ENCODE measurements at regions not wholly inside any gene's neighbourhood (a gene's known extent, or its start where the extent isn't known, plus 50 kb on each side); places are given as distances from the start of the nearest gene placed in this dataset.

GRCh38 chr10:71124921-71125748 is 87.2 kb upstream of the UNC5B start:
- Histone ChIP-seq H3K9me3 (replicated peaks; ENCODE audit: control insufficient read depth, insufficient read depth, low read depth, low read length) (no peaks in the 10 kb centered on the region), H3K27ac (ENCODE audit: extremely low read depth, low read depth, low read length) (no peak overlapping the region), H3K4me3 (no peak overlapping the region), H3K36me3 (ENCODE audit: control insufficient read depth, insufficient read depth, low read length) (no peaks in the 10 kb centered on the region), H3K4me2 (ENCODE audit: insufficient read depth, low read length) (no peak overlapping the region), H2AFZ (ENCODE audit: low read depth, low read length) (no peak overlapping the region), H3K27me3 (ENCODE audit: control insufficient read depth in 2 of 2, insufficient read depth in 2 of 2, low read length in 2 of 2) (peaks cover 5 to 26% of the 10 kb centered on the region in 2 experiments; a peak in 3 of 5 replicates), H3K79me2 (ENCODE audit: control insufficient read depth, insufficient read depth, low read length) (no peaks in the 10 kb centered on the region), H3K9ac (ENCODE audit: insufficient read depth in 1 of 2, low read depth in 2 of 2, low read length in 2 of 2) (no peak overlapping the region), H3K9me1 (ENCODE audit: control insufficient read depth, insufficient read depth, low read length) (no peaks in the 10 kb centered on the region), H3K4me1 (replicated peaks in 1 of 2; ENCODE audit: control insufficient read depth in 2 of 2, insufficient read depth in 2 of 2, low read length in 2 of 2) (no peaks in the 10 kb centered on the region), H4K20me1 (replicated peaks; ENCODE audit: control insufficient read depth, insufficient read depth, low read length) (no peaks in the 10 kb centered on the region)
- TF ChIP-seq SUPT5H (IDR thresholded peaks at IDR 0.05): no peak
- no peak for TF ChIP-seq TAF7 (tag; IDR thresholded peaks at IDR 0.05)
- TF ChIP-seq XRCC5 (IDR thresholded peaks at IDR 0.05; ENCODE audit: low read depth, low read length): no peak
- no peak for TF ChIP-seq NFRKB (IDR thresholded peaks at IDR 0.05; ENCODE audit: low read depth)
- TF ChIP-seq ZBTB43 (CRISPR knock-in tag; IDR thresholded peaks at IDR 0.05): no peak
- no peak for TF ChIP-seq ZNF311 (CRISPR knock-in tag; IDR thresholded peaks at IDR 0.05)
- no peak for TF ChIP-seq GATA2 (CRISPR knock-in tag; IDR thresholded peaks at IDR 0.05)
- TF ChIP-seq ZNF785 (CRISPR knock-in tag; IDR thresholded peaks at IDR 0.05): no peak
- no peak for TF ChIP-seq E4F1 (CRISPR knock-in tag; IDR thresholded peaks at IDR 0.05; ENCODE audit: borderline replicate concordance)
- TF ChIP-seq HNRNPL (IDR thresholded peaks at IDR 0.05; ENCODE audit: low read depth, low read length): no peak
- TF ChIP-seq ELK3 (CRISPR knock-in tag; IDR thresholded peaks at IDR 0.05): no peak
- TF ChIP-seq ZNF444 (CRISPR knock-in tag; IDR thresholded peaks at IDR 0.05): no peak
- TF ChIP-seq MTF1 (CRISPR knock-in tag; IDR thresholded peaks at IDR 0.05; ENCODE audit: borderline replicate concordance): no peak
- no peak for TF ChIP-seq E2F6 (IDR thresholded peaks at IDR 0.05; ENCODE audit: borderline replicate concordance in 1 of 2, extremely low read depth in 1 of 2, insufficient read depth in 1 of 2, insufficient read length in 1 of 2, low read depth in 1 of 2, low read length in 1 of 2, poor library complexity in 1 of 2, severe bottlenecking in 1 of 2)
- no peak for TF ChIP-seq ZNF121 (CRISPR knock-in tag; conservative IDR thresholded peaks at IDR 0.05)
- no peak for TF ChIP-seq ZNF23 (CRISPR knock-in tag; IDR thresholded peaks at IDR 0.05)
- TF ChIP-seq NCOA4 (IDR thresholded peaks at IDR 0.05; ENCODE audit: partially characterized antibody): no peak
- in situ Hi-C loops (cut with MboI) (no loop called here), intact Hi-C loops (cut with micrococcal nuclease) (no loop called here)
- FAIRE-seq: no peak
- no TSS peak for BruUV-seq (replicated peaks)
- CTCF ChIA-PET (ENCODE audit: low intra/inter-chr PET ratio): no interaction called here
- ATAC-seq: no peak
- POLR2A ChIA-PET: no interaction called here
- 2% methylated on average over 13 of the region's 13 CpGs for WGBS (ENCODE audit: insufficient coverage, low coverage, missing lambda C conversion rate)
- DNase-seq (ENCODE audit: extremely low read depth in 1 of 4, low spot score in 3 of 4): peak in 2 of 4 experiments; percentile 5 to 6

All from K562 (cell line).